Ishikawa (cell line): ENCODE measurements at regions not wholly inside any gene's neighbourhood (a gene's known extent, or its start where the extent isn't known, plus 50 kb on each side); places are given as distances from the start of the nearest gene placed in this dataset.

Source experiments
- CEBPB ChIP-seq: IDR thresholded peaks from 2 replicates; pipeline ENCODE4 v1.6.1; 2012
- CREB1 ChIP-seq: IDR thresholded peaks from 2 replicates; pipeline ENCODE4 v1.6.1; 2012; ENCODE audit warnings: low read depth
- EGR1 ChIP-seq: IDR thresholded peaks from 2 replicates; pipeline ENCODE4 v1.6.1; 2012
- EP300 ChIP-seq: IDR thresholded peaks from 2 replicates; pipeline ENCODE4 v1.6.1; 2012; ENCODE audit warnings: borderline replicate concordance
- FOXM1 ChIP-seq: IDR thresholded peaks from 2 replicates; pipeline ENCODE4 v1.6.1; 2012; ENCODE audit warnings: low read depth, borderline replicate concordance
- MAX ChIP-seq: IDR thresholded peaks from 2 replicates; pipeline ENCODE4 v1.6.1; 2012
- NFIC ChIP-seq: IDR thresholded peaks from 2 replicates; pipeline ENCODE4 v1.6.1; 2012
- RAD21 ChIP-seq: IDR thresholded peaks from 2 replicates; pipeline ENCODE4 v1.6.1; 2012; ENCODE audit warnings: low read depth
- TAF1 ChIP-seq: IDR thresholded peaks from 2 replicates; pipeline ENCODE4 v1.6.1; 2012; ENCODE audit warnings: low read depth, mild to moderate bottlenecking
- TCF12 ChIP-seq: IDR thresholded peaks from 2 replicates; pipeline ENCODE4 v1.6.1; 2012; ENCODE audit warnings: low read depth
- TEAD4 ChIP-seq: IDR thresholded peaks from 2 replicates; pipeline ENCODE4 v1.6.1; 2012
- YY1 ChIP-seq: IDR thresholded peaks from 2 replicates; pipeline ENCODE4 v1.6.1; 2012; ENCODE audit warnings: low read depth
- ZBTB7A ChIP-seq: IDR thresholded peaks from 2 replicates; pipeline ENCODE4 v1.6.1; 2012; ENCODE audit warnings: low read depth
- TF ChIP-seq, protein P1 (sequence below): IDR thresholded peaks from 2 replicates; pipeline ENCODE4 v1.6.1; 2012
- TF ChIP-seq, protein P2 (sequence below): IDR thresholded peaks from 2 replicates; pipeline ENCODE4 v1.6.1; 2012; ENCODE audit warnings: low read depth, mild to moderate bottlenecking

DNA sequence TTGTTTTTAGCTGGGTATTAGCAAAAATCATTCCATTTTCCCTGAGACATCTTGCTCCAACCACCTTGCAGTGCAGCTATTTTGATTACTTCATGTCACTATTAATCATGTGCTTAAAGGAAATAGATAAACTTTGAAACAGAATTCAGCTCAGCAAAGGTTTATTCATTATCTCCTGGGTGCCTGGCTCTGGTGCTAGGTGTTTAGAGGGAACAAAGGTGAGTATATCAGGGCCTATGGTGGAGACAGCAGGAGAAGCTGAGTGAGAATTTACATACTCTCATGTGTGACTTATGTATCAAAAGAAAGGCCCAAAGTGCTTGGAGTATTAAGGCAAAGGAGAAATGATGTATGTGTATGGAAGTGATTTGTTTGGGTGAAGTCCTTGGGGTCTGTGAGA lies 63.8 kb upstream of the BMP2 start:
- TF ChIP-seq CEBPB: no peak
- TF ChIP-seq, protein P1, sequence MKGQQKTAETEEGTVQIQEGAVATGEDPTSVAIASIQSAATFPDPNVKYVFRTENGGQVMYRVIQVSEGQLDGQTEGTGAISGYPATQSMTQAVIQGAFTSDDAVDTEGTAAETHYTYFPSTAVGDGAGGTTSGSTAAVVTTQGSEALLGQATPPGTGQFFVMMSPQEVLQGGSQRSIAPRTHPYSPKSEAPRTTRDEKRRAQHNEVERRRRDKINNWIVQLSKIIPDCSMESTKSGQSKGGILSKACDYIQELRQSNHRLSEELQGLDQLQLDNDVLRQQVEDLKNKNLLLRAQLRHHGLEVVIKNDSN: no peak
- TF ChIP-seq EGR1: no peak
- TF ChIP-seq YY1: no peak
- no peak for TF ChIP-seq CREB1

DNA sequence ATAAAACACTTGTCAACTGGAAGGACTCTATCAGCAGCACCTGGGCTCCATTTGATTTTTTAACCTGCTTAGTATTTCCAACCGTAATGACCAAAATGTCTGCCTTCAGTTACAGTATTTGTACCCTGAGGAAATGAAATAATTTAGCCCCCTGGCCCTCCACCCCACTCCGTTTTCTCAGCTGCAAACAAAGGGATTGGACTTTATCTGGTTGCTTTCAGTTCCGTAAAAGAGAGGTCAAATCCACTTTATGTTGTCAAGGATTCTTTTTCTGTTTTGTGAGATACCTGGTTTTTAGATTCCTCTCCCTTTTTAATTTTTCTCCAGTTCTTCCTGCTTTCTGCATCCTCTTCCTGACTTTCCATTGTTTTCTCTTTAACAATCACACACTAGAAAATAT lies 64.4 kb upstream of the BMP2 start:
- TF ChIP-seq EGR1: no peak
- TF ChIP-seq, protein P2, sequence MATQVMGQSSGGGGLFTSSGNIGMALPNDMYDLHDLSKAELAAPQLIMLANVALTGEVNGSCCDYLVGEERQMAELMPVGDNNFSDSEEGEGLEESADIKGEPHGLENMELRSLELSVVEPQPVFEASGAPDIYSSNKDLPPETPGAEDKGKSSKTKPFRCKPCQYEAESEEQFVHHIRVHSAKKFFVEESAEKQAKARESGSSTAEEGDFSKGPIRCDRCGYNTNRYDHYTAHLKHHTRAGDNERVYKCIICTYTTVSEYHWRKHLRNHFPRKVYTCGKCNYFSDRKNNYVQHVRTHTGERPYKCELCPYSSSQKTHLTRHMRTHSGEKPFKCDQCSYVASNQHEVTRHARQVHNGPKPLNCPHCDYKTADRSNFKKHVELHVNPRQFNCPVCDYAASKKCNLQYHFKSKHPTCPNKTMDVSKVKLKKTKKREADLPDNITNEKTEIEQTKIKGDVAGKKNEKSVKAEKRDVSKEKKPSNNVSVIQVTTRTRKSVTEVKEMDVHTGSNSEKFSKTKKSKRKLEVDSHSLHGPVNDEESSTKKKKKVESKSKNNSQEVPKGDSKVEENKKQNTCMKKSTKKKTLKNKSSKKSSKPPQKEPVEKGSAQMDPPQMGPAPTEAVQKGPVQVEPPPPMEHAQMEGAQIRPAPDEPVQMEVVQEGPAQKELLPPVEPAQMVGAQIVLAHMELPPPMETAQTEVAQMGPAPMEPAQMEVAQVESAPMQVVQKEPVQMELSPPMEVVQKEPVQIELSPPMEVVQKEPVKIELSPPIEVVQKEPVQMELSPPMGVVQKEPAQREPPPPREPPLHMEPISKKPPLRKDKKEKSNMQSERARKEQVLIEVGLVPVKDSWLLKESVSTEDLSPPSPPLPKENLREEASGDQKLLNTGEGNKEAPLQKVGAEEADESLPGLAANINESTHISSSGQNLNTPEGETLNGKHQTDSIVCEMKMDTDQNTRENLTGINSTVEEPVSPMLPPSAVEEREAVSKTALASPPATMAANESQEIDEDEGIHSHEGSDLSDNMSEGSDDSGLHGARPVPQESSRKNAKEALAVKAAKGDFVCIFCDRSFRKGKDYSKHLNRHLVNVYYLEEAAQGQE: no peak
- no peak for TF ChIP-seq ZBTB7A
- no peak for TF ChIP-seq YY1
- no peak for TF ChIP-seq RAD21
- no peak for TF ChIP-seq NFIC

- TF ChIP-seq ZBTB7A (no peak), CREB1 (no peak), MAX (no peak)
- TF ChIP-seq, protein P1: no peak
Measured at GRCh38 chr20:6702144-6702543, 65.3 kb upstream of the BMP2 start.

GRCh38 chr20:6700563-6701329 lies 66.7 kb upstream of the BMP2 start:
- TF ChIP-seq, protein P1: no peak
- TF ChIP-seq FOXM1 (no peak), EP300 (no peak), CREB1 (no peak), MAX (no peak), YY1 (no peak), TCF12 (no peak), NFIC (no peak), TEAD4 (no peak)

DNA sequence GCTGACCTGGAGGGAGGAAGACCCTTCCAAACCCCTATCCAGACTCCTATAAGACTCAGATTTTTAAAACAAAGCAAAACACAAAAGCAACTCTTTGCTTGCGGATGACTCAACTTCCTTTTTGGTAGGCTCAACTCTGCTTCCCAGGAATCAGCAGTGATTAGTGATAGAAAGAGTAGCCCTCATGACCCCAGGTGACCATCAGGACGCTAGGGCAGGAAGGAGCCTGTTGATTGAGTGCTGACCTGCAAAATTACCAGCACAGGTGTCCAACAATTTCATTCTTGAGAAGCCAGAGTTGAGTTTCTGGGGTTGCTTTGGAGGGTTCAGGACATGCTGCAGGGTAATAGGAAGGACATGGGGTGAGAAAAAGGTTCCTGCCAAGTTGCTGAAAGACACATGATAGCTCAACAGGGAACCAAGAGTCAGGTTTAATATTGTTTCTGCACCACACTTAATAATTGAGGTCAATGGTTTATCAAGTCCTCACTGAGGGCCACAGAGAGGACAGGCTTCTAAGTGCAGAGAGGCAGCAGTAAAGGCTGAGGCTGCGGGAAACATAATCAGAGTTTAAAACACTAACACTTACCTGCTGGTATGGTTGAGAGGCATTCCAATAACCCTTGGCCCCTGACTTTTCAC lies 67.4 kb upstream of the BMP2 start:
- TF ChIP-seq EGR1 (no peak), RAD21 (no peak), ZBTB7A (no peak), TCF12 (no peak), EP300 (no peak), CEBPB (no peak), YY1 (no peak), NFIC (no peak), FOXM1 (no peak), TEAD4 (no peak)
- TF ChIP-seq, protein P1: no peak
- TF ChIP-seq, protein P2: no peak

- TF ChIP-seq CEBPB: no peak
- no peak for TF ChIP-seq TEAD4
- TF ChIP-seq, protein P1: no peak
- TF ChIP-seq CREB1: no peak
- TF ChIP-seq YY1: no peak
- TF ChIP-seq TAF1: no peak
- no peak for TF ChIP-seq FOXM1
- no peak for TF ChIP-seq RAD21
- no peak for TF ChIP-seq EP300
- no peak for TF ChIP-seq NFIC
- no peak for TF ChIP-seq EGR1
- no peak for TF ChIP-seq ZBTB7A
- TF ChIP-seq MAX: no peak
- TF ChIP-seq, protein P2: no peak
- no peak for TF ChIP-seq TCF12
Measured at GRCh38 chr20:6698723-6699122, 68.8 kb upstream of the BMP2 start.
